Thymus (tissue), 11 donors: ENCODE measurements at regions not wholly inside any gene's neighbourhood (a gene's known extent, or its start where the extent isn't known, plus 50 kb on each side); places are given as distances from the start of the nearest gene placed in this dataset.
A peak's percentile ranks its signal among the peaks of the same experiment; 100 is the strongest.

Experiments
- DNase-seq, 9 donors: peaks; one replicate each; pipeline ENCODE4 v3.0.0-alpha.2; 2013; ENCODE audit warnings: low spot score in 9 of 9, low read depth in 6 of 9, missing footprints in 1 of 9
- H3K27ac ChIP-seq, 2 donors: one replicate each; pipeline ENCODE4 v1.5.1; 2013; ENCODE audit warnings: control low read depth in 1 of 2, low read depth in 1 of 2, low read length in 1 of 2, mild to moderate bottlenecking in 1 of 2, moderate library complexity in 1 of 2
- H3K27me3 ChIP-seq, 2 donors: one replicate each; pipeline ENCODE4 v1.5.1; 2013; ENCODE audit warnings: low read length in 1 of 2; ENCODE audit not compliant: control insufficient read depth in 2 of 2, insufficient read depth in 1 of 2
- H3K36me3 ChIP-seq, 2 donors: one replicate each; pipeline ENCODE4 v1.5.1; 2013; ENCODE audit warnings: low read length in 1 of 2, mild to moderate bottlenecking in 1 of 2, moderate library complexity in 1 of 2; ENCODE audit not compliant: control insufficient read depth in 2 of 2, insufficient read depth in 2 of 2
- H3K4me1 ChIP-seq, 2 donors: one replicate each; pipeline ENCODE4 v1.5.1; 2013; ENCODE audit warnings: low read length in 2 of 2; ENCODE audit not compliant: control insufficient read depth in 2 of 2, insufficient read depth in 2 of 2
- H3K4me3 ChIP-seq, 2 donors: one replicate each; pipeline ENCODE4 v1.5.1; 2013; ENCODE audit warnings: low read length in 2 of 2, control low read depth in 1 of 2, mild to moderate bottlenecking in 1 of 2
- H3K9me3 ChIP-seq, 2 donors: one replicate each; pipeline ENCODE4 v1.5.1; 2013; ENCODE audit warnings: low read length in 1 of 2, mild to moderate bottlenecking in 1 of 2; ENCODE audit not compliant: control insufficient read depth in 2 of 2, insufficient read depth in 1 of 2
- whole genome bisulfite sequencing: extraction: QIAGEN DNeasy Blood & Tissue Kit; methylation state at CpG from one replicate; pipeline ENCODE4 v1.1.7; 2013; 5-methylcytosine and 5-hydroxymethylcytosine counted together
- donor health status: healthy.

DNA sequence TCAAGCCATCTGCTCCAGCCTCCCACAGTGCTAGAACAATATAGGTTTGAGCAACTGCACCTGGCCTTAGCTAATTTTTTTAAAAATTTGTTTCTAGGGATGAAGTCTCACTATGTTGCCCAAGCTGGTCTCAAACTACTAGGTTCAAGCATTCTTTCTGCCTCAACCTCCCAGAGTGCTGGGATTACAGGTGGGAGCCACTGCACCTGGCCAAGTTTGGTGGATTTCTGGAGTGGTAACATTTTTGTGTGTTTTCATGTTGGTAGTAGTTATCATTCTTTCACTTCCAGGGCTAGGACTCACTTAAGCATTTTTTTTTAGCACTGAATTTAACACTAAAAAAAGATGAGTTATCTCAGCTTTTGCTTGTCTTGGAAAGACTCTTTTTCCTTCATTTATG is 328.0 kb upstream of the RGS6 start:
- peaks cover 15 to 23% of the 10 kb centered on the region in 2 donors for H3K4me1 ChIP-seq

DNA sequence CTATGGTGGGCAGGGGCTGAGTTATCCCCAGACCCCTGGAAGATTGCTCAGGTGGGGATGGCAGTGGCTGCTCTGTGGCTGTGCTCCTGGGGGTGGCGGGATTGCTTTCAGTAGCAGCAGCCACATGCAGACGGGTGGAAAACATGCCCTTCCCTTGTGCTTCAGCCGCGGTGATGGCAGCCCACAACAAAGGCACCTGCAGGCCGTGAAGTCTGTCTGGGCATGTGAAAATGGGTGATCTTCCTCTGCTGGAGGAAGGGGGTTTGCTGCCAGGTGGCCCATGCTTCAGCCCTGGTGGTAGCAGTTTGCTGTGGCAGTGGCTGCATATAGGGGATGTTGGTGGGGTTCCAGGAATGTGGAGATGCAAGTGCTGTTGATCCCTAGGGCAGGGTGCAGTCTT is 326.2 kb upstream of the RGS6 start:
- Histone ChIP-seq H3K4me3 (no peak overlapping the region), H3K36me3 (no peaks in the 10 kb centered on the region), H3K27ac (peak overlapping the region in 1 of 2 donors; percentile 78), H3K4me1 (peaks cover 15 to 23% of the 10 kb centered on the region in 2 donors), H3K9me3 (peaks cover 0 to 8% of the 10 kb centered on the region in 2 donors), H3K27me3 (no peaks in the 10 kb centered on the region)
- DNase-seq = peak; percentile 18 to 87 (median 59)
- 22% methylated on average over 5 of the region's 5 CpGs for WGBS

More for the DNA sequence above, 328.0 kb upstream of the RGS6 start:
- peaks cover 0 to 8% of the 10 kb centered on the region in 2 donors for H3K9me3 ChIP-seq
- no peaks in the 10 kb centered on the region for H3K27me3 ChIP-seq
- DNase-seq = no peak
- H3K27ac ChIP-seq = no peak overlapping the region
- H3K36me3 ChIP-seq = no peaks in the 10 kb centered on the region
- no peak overlapping the region for H3K4me3 ChIP-seq

DNA sequence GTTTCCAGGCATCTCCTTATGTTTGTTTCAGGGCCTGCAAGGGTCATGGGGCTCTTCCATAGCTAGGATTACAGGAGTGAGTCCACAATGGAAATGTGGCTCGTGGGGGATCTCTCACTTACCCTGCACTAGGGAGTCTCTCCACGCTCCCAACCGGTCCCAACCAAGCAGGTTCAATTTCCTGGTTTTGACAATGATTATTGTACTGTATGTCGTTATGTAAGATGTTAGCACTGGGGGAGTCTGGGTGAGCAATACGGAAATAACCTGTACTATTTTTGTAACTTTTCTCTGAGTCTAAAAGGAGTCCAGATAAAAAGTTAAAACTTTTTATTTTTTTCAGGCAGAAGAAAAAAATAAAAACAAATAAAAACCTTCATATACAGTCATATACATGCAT is 325.7 kb upstream of the RGS6 start:
- 76% methylated on average over 5 of the region's 5 CpGs for WGBS
- H3K36me3 ChIP-seq = no peaks in the 10 kb centered on the region
- peaks cover 15 to 23% of the 10 kb centered on the region in 2 donors for H3K4me1 ChIP-seq
- no peak overlapping the region for H3K4me3 ChIP-seq
- no peak for DNase-seq
- H3K27ac ChIP-seq = peak overlapping the region in 1 of 2 donors; percentile 78
- no peaks in the 10 kb centered on the region for H3K27me3 ChIP-seq
- H3K9me3 ChIP-seq = peaks cover 0 to 8% of the 10 kb centered on the region in 2 donors

DNA sequence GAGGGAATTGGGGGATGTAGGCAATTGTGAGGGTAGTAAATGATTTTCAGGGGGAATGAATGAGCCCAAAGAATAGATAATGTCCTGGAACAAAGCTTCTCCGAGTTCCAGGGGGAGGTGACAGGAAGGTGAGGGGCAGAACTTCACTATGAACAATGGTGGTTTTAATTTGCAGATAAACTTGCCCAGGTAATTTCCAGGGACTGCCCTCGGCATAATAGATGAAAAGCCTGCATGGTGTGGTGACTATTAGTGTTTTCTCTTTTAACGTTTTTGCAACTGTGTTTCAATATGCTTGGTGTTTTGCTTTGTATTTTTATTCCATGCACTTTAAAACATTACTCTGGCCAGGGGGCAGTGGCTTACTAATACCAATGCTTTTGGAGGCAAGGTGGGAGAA is 325.2 kb upstream of the RGS6 start:
- Histone ChIP-seq H3K27ac (peak overlapping the region in 1 of 2 donors; percentile 78), H3K4me1 (peaks cover 15 to 23% of the 10 kb centered on the region in 2 donors), H3K36me3 (no peaks in the 10 kb centered on the region), H3K27me3 (no peaks in the 10 kb centered on the region), H3K4me3 (no peak overlapping the region), H3K9me3 (peaks cover 0 to 8% of the 10 kb centered on the region in 2 donors)
- DNase-seq = no peak
- WGBS = 88% methylated on average over 3 of the region's 3 CpGs

- no peak for DNase-seq
- H3K27ac ChIP-seq = no peak overlapping the region
These were observed 322.1 kb upstream of the RGS6 start for GRCh38 chr14:71610149-71610548.

GRCh38 chr14:71610797-71611196 is 321.4 kb upstream of the RGS6 start:
- no peak for DNase-seq
- Histone ChIP-seq H3K27ac (no peak overlapping the region), H3K9me3 (peaks cover 0 to 4% of the 10 kb centered on the region in 2 donors), H3K4me1 (peaks cover 11 to 18% of the 10 kb centered on the region in 2 donors), H3K27me3 (no peaks in the 10 kb centered on the region), H3K36me3 (no peaks in the 10 kb centered on the region), H3K4me3 (no peak overlapping the region)
- 94% methylated on average over 1 of the region's 1 CpG for WGBS

More at GRCh38 chr14:71610149-71610548, 322.1 kb upstream of the RGS6 start:
- Histone ChIP-seq H3K9me3 (peaks cover 0 to 8% of the 10 kb centered on the region in 2 donors), H3K4me3 (no peak overlapping the region), H3K36me3 (no peaks in the 10 kb centered on the region), H3K4me1 (peaks cover 15 to 22% of the 10 kb centered on the region in 2 donors), H3K27me3 (no peaks in the 10 kb centered on the region)

DNA sequence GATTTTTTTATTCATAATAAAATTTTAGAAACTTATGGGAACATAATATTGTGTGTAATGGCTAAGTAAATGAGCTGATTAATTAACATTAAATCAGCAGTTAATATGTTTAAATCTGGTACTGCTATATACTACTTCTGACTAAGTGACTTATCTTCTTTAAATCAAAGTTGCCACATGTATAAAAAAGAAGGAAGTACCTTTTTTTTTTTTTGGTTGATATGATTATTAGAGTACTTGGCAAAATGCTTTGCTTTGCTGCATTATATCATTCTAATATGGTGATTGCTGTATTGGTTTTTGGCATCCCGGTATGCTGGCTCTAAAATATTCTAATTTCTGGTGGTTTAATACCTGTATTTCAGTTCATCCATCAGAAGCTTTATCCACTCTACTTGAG is 319.1 kb upstream of the RGS6 start:
- H3K27me3 ChIP-seq = no peaks in the 10 kb centered on the region
- WGBS = 95% methylated on average over 1 of the region's 1 CpG
- H3K9me3 ChIP-seq = no peaks in the 10 kb centered on the region
- H3K27ac ChIP-seq = no peak overlapping the region
- H3K36me3 ChIP-seq = no peaks in the 10 kb centered on the region
- H3K4me3 ChIP-seq = no peak overlapping the region
- H3K4me1 ChIP-seq = peaks cover 4 to 6% of the 10 kb centered on the region in 2 donors
- no peak for DNase-seq

GRCh38 chr14:71616013-71616412 is 316.2 kb upstream of the RGS6 start:
- Histone ChIP-seq H3K9me3 (no peaks in the 10 kb centered on the region), H3K27ac (no peak overlapping the region), H3K27me3 (no peaks in the 10 kb centered on the region), H3K4me1 (peaks cover 4 to 6% of the 10 kb centered on the region in 2 donors), H3K4me3 (no peak overlapping the region), H3K36me3 (peaks cover 0 to 4% of the 10 kb centered on the region in 2 donors)
- WGBS = 98% methylated on average over 2 of the region's 2 CpGs
- DNase-seq = no peak

GRCh38 chr14:71618047-71618446 is 314.2 kb upstream of the RGS6 start:
- H3K27me3 ChIP-seq = no peaks in the 10 kb centered on the region
- no peak overlapping the region for H3K27ac ChIP-seq
- no peak for DNase-seq
- H3K36me3 ChIP-seq = peaks cover 0 to 4% of the 10 kb centered on the region in 2 donors
- 99% methylated on average over 3 of the region's 3 CpGs for WGBS
- peaks cover 4 to 6% of the 10 kb centered on the region in 2 donors for H3K4me1 ChIP-seq
- no peak overlapping the region for H3K4me3 ChIP-seq
- H3K9me3 ChIP-seq = no peaks in the 10 kb centered on the region

DNA sequence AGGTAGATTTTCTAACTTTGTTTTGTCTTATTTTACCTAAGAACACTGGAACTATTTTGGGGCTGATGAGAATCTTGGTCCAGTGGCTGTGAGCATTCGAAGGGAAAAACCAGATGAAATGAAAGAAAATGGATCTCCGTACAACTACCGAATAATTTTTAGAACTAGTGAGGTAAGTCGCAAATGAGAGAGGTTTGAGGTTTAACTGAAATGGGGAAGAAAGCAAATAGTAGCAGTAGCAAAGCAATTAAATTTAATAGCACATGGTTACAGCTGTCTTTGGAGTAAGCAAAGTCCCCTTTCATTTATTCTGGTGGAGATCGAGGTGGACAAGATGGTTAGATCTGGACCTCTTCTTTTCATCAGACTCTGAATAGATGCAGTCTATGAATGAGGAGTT is 313.5 kb upstream of the RGS6 start:
- H3K4me3 ChIP-seq = no peak overlapping the region
- no peak for DNase-seq
- peaks cover 4 to 6% of the 10 kb centered on the region in 2 donors for H3K4me1 ChIP-seq
- no peaks in the 10 kb centered on the region for H3K9me3 ChIP-seq
- WGBS = 97% methylated on average over 5 of the region's 5 CpGs
- H3K27me3 ChIP-seq = no peaks in the 10 kb centered on the region
- H3K27ac ChIP-seq = no peak overlapping the region
- H3K36me3 ChIP-seq = peaks cover under 1 to 4% of the 10 kb centered on the region in 2 donors
